GM12873 (cell line): ENCODE measurements at regions not wholly inside any gene's neighbourhood (a gene's known extent, or its start where the extent isn't known, plus 50 kb on each side); places are given as distances from the start of the nearest gene placed in this dataset.

Experiments used
- TF ChIP-seq, protein P1 (sequence below): IDR thresholded peaks from 2 replicates; pipeline ENCODE4 v1.5.1; 2012; ENCODE audit warnings: low read depth, mild to moderate bottlenecking, moderate library complexity, low read length, control low read depth; ENCODE audit not compliant: insufficient read depth; ENCODE audit errors: missing control alignments

DNA sequence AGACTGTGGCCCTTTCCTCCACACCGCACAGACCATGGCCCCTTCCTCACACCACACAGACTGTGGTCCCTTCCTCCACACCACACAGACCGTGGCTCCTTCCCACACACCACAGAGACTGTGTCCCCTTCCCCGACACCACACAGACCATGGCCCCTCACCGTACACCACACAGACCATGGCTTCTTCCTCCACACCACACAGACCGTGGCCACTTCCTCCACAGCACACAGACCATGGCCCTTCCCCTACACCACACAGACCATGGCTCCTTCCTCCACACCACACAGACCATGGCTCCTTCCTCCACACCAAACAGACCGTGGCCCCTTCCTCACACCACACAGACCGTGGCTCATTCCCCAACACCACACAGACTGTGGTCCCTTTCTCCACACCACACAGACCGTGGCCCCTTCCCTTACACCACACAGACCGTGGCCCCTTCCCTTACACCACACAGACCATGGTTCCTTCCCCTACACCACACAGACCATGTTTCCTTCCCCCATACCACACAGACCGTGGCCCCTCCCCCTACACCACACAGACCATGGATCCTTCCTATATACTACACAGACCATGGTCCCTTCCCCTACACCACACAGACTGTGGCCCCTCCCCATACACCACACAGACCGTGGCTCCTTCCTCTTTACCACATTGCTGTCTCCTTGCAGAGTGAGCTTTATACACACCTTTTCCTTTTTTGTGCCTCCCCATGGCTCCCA lies 297.5 kb upstream of the FOXF1 start:
- TF ChIP-seq, protein P1, sequence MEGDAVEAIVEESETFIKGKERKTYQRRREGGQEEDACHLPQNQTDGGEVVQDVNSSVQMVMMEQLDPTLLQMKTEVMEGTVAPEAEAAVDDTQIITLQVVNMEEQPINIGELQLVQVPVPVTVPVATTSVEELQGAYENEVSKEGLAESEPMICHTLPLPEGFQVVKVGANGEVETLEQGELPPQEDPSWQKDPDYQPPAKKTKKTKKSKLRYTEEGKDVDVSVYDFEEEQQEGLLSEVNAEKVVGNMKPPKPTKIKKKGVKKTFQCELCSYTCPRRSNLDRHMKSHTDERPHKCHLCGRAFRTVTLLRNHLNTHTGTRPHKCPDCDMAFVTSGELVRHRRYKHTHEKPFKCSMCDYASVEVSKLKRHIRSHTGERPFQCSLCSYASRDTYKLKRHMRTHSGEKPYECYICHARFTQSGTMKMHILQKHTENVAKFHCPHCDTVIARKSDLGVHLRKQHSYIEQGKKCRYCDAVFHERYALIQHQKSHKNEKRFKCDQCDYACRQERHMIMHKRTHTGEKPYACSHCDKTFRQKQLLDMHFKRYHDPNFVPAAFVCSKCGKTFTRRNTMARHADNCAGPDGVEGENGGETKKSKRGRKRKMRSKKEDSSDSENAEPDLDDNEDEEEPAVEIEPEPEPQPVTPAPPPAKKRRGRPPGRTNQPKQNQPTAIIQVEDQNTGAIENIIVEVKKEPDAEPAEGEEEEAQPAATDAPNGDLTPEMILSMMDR = no peak

DNA sequence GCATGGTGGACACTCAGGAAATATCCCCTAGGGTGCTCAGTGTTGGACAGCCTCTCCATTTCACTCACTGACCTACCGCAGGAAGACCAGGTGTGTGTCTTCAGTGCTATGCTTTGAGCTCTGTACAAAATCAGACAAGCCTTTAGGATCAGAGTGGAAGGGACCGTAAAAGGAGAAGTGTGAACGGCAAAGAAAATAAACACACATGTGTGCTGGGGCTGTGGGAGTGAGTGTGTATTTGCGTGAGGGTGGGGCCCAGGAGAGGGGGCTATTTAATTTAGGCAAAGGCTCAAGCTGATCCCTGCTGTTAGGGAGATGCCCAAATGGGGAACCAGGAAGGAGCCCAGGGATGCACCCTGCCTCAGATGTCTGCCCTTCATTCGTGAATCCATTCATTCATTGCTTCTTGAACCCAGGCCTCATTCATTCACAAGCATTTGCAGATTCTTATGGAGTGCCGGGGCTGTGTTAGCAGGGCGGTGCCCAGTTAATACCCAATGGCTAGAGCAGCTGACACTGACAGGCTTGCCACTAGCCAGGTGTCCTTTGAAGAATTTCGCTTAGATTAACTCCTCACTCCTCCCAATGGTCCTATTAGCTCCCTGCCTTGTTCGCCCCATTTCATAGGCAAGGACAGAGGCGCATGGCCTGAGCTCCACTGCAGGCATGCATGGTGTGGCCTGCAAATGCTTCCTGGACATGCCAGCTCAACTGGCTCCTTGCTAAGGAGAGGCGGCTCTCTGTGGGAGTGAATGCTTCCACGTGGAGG lies 296.7 kb upstream of the FOXF1 start:
- TF ChIP-seq, protein P1 = no peak

DNA sequence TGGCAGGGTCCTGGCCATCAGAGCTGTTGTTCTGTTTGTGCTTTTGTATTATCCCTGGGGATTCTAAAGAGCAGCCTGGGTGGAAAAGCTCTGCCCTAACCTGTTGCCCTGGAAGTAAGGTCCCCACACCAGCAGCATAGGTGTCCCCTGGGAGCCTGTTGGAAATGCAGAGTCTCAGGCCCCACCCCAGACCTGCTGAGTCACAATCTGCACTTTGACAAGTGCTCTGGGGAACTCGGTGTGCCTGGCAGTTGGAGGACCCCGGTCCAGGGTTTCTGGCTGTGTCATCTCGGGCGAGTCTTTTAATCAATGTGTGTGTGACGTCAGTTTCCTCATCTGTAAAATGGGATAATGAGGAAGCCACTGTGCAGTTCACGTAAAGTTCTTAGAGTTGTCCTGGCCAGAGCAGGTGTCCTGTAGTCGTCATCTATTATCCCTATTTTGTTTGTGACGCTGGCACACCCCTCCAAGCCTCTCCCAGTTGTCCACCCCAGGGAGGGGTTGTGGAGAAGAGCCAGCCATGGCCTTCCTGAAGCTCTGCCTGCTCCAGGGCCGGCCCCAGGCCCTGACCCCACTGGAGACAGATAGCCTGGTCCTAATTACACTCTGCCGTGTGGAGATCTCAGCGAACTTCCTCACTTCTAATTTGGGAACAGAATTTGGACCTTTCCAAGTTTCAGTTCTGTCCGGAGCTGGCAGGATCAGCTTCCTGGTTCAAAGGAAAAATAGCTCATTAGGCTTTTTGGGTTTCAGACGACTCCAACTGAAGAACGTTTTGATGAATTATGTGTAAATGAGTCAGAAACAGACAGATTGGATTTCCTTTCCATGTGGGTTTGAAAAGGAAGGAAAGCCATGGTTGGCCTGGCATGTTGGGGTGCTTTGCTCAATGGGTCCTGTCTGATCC lies 295.7 kb upstream of the FOXF1 start:
- TF ChIP-seq, protein P1 = no peak

DNA sequence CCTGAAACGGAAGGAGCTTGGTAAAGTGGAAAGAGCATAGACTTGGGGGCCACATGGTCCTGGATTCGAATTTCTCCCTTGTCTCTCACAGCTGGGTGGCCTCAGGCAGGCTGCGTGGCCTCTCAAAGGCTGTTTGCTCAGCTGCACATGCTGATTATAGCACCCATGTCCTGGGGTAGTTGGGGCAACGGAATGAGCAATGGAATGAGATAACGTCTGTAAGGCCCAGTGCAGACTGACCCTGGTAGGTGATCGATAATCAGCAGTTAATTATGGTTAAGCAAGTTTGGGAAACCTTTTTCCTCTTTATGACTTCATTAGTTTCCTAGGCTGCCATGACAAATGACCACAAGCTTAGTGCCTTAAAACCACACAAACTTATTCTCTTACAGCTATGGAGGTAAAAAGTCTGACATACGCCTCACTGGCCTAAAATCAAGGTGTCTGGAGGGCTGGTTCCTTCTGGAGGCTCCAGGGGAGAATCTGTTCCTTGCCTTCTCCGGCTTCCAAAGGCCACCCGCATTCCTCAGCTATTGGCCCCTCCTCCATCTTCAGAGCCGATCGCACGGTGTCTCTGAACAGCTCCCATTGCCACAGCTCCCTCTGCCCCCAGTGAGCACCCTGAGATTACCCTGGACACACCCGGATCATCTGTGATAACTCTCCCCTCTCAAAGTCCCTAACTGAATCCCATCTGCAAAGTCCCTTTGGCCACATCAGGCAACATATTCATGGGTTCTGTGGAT lies 294.9 kb upstream of the FOXF1 start:
- TF ChIP-seq, protein P1 = no peak

DNA sequence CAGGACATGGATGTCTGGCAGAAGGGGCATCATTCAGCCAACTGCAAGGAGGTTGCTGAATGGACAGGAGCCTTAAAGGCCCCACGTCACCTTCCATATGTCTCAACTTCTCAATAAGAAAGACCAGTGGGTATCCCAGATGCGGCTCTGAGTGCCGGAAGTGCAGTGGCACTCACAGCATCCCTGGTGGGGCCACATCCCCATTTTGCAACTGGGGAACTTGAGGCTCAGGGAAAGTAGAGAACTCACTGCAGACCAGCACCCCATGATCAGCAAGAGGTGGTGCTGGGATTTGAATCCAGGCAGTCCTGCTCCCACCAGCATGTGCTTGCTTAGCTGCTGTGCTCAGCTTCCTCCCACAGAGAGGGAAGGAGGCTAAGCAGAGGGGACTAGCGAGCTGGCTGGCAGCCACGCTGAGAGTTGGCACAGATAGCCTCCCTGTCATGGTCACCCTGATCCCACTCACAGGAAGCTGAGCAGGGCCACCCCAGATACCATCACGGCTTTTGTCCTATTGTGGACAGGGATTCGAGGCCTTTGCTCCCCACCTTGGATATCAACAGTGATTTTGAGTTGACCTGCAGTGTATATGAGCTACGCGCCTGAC lies 294.2 kb upstream of the FOXF1 start:
- TF ChIP-seq, protein P1 = no peak

DNA sequence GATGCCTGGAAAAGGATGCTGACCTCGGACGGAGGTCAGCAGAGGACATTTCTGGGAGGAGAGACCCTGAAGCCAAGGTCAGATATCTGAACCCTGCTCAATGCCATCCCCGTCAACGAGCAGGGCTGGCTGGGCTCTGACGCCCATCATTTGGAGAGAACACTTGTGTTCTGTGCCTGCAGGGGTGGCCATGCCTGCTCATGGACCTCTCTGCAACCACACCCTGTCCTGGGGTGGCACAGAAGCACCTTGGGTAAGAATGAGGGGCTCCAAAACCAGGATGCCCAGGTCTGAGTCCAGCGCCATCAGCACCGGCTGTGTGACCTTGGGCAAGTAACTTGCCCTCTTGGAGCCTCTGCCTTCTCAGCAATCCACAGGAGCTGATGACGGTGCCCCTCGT lies 293.7 kb upstream of the FOXF1 start:
- TF ChIP-seq, protein P1 = no peak
